ENCODE measurements at regions not wholly inside any gene's neighbourhood (a gene's known extent, or its start where the extent isn't known, plus 50 kb on each side); places are given as distances from the start of the nearest gene placed in this dataset.

- ATAC-seq (no peak), DNase-seq (no peak)
These were observed 2309.8 kb upstream of the WWC1 start for GRCh38 chr5:165981671-165982070.

- ATAC-seq: no peak
- DNase-seq: no peak
These were observed 2295.1 kb upstream of the WWC1 start for GRCh38 chr5:165996201-165996875.

DNA sequence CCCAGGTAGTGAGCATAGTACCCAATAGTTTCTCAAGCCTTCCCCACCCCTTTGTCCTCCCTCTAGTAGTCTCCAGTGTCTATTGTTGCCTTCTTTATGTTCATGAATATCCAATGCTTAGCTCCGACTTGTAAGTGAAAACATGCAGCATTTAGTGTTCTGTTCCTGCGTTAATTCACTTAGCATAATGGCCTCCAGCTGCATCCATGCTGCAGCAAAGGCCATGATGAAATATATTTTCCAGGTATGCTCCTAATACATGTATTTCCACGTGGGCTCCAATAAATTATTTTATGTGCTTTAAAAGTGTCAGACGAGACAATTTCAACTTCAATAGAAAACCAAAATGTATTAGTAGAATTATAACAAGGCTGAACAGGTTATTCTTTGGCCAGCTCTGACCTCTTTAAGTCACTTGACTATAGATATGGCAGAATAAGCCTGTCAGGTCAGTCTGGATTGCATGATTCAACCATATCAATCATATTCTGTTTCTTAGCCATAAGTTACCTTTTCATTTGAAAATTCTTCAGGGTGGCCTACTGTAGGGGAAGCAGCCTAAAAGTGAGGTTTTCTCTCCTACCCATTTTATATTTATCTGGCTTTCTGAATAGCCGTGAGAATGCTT lies 2291.6 kb upstream of the WWC1 start:
- no peak for ATAC-seq
- no peak for DNase-seq

DNA sequence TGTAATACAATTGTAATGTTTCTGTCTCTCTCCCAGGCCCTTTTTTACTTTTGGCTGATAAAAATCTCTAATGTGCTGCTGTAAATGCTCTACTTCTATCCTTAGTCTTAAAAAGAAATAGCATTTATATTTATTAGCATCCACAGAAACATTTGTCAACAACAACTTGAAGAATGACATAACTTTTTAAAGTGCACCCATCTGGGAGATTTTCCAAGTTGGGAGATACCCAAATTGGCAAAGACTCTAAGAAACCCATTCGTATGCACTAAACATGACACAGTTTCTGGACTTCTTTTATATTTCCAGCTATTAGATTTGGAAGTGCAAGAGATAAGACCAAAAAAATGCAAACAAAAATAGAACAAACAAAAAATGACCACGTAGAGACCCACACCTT lies 2287.4 kb upstream of the WWC1 start:
- ATAC-seq (no peak), DNase-seq (no peak)

GRCh38 chr5:166013415-166013814 lies 2278.0 kb upstream of the WWC1 start:
- no peak for ATAC-seq
- no peak for DNase-seq

- ATAC-seq (no peak), DNase-seq (no peak)
These were observed 2277.2 kb upstream of the WWC1 start for GRCh38 chr5:166014256-166014655.

GRCh38 chr5:166018716-166019115 lies 2272.7 kb upstream of the WWC1 start:
- ATAC-seq (no peak), DNase-seq (no peak)

GRCh38 chr5:166022065-166022464 lies 2269.4 kb upstream of the WWC1 start:
- DNase-seq: no peak
- no peak for ATAC-seq

- no peak for ATAC-seq
- no peak for DNase-seq
These were observed 2266.5 kb upstream of the WWC1 start for GRCh38 chr5:166024970-166025369.

DNA sequence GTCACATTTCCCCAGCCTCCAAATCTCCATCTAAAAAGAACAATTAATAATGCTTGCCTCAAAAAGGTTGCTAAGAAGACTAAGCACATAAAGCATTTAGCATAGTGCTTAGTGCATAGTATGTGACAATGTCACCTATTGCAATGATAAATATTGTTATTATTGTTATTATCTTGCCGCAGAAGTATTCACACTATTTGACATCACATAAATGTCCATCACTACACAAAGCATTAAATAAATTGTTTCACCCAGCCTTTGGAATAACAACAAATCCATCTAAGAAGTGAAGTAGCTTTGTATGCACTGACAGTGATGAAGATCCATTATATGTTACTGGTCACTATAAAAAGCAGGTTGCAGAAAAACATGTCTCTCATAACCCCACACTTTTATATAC lies 2263.9 kb upstream of the WWC1 start:
- DNase-seq (no peak), ATAC-seq (no peak)

GRCh38 chr5:166031926-166032325 lies 2259.5 kb upstream of the WWC1 start:
- ATAC-seq: no peak
- no peak for DNase-seq

DNA sequence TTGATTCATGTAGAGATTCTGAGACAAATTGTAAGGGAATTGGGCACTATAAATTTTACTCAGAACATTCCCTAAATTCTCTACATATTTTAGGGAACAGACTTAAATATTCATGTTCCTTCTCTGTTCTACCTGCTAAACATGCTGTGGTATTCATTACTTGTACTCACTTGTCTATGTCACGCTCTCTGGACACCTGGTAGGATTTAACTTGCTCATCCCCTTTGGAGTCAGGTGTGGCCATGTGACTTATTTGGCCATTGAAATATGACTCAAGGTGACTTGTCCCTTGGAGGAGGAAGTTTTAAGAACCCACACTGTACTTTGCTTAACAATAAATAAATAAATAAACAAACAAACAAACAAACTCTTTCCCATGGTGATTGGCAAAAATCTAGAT lies 2258.8 kb upstream of the WWC1 start:
- DNase-seq (no peak), ATAC-seq (no peak)

DNA sequence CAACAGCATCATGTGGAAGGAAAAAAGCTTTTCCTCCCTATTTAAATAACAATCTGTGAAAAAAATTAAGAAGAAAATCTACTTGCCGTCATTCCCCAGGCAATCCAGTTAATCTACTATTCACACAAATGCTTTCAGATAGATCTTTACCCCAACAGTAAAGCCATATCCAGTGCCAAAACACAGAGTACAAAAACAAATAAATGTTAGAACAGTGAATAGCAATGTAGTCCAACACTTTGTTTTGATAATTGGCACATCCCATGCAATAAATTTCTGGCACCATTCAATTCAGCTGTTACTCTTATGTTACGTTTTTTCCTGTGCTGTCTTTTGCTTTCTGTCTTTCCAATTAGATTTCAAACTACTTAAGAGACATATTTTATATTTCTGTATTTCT lies 2245.5 kb upstream of the WWC1 start:
- no peak for ATAC-seq

DNA sequence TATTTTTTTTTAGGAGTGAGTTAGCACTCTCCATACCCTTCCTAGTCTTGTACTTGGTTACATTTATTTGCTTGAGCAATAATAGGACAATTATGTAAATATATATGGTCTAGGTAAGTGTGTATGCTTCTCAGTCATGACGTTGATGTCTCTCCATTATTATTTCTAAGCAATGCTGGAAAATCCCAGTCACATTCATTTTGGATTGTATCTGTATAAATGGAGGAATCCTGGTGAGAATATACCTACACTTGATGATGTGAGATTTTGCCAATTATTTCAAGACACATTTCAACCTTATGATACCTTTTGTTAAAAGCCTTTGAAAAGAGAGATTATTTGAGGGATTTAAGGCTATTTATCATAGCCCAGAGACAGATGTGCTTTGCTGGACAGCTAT lies 2244.5 kb upstream of the WWC1 start:
- DNase-seq: no peak
- ATAC-seq: no peak

More for the DNA sequence above, 2245.5 kb upstream of the WWC1 start:
- no peak for DNase-seq

DNA sequence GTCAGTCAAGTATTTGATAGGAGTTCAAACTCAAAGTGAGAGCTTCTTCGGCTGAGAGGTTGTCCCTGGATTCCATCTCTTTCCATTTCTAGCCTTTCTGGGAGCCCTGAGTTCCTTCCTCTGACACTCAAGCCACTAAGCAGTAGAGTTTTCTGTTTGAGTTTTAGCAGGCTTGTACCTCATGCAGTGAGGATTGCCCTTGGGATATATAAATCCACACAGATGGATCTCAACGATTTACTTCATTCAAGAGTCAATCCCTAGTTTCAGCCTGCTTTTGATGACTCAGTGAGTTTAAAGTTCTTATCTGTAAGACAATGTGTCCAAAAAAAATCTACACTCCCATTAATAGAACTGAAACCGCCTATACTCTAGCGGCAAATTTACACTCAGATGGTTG lies 2240.9 kb upstream of the WWC1 start:
- no peak for DNase-seq
- ATAC-seq: no peak

DNA sequence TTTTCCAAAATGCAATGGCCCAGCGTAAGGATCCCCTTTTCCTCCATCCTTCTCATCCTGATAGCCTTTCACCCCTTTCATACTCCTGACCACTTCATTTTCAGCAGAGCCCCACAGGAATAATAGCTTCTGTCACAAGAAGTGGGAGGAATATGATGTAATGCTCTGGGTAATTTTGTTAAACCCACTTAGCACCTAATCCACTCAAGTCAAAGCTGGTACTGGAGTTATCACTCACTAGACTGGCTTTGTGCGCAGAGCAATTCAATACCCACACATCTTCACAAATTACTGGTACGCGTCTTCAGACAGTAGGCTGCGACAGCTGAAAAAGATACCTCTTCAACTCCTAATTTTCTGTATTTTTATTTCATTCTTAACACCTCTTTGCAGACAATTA lies 2232.8 kb upstream of the WWC1 start:
- ATAC-seq (no peak), DNase-seq (no peak)

- no peak for DNase-seq
- ATAC-seq: no peak
These were observed 2229.4 kb upstream of the WWC1 start for GRCh38 chr5:166062094-166062493.

- DNase-seq (no peak), ATAC-seq (no peak)
These were observed 2228.7 kb upstream of the WWC1 start for GRCh38 chr5:166062719-166063118.

- no peak for DNase-seq
- ATAC-seq: no peak
These were observed 2228.2 kb upstream of the WWC1 start for GRCh38 chr5:166063261-166063660.

GRCh38 chr5:166068547-166069335 lies 2222.7 kb upstream of the WWC1 start:
- DNase-seq: no peak
- no peak for ATAC-seq

DNA sequence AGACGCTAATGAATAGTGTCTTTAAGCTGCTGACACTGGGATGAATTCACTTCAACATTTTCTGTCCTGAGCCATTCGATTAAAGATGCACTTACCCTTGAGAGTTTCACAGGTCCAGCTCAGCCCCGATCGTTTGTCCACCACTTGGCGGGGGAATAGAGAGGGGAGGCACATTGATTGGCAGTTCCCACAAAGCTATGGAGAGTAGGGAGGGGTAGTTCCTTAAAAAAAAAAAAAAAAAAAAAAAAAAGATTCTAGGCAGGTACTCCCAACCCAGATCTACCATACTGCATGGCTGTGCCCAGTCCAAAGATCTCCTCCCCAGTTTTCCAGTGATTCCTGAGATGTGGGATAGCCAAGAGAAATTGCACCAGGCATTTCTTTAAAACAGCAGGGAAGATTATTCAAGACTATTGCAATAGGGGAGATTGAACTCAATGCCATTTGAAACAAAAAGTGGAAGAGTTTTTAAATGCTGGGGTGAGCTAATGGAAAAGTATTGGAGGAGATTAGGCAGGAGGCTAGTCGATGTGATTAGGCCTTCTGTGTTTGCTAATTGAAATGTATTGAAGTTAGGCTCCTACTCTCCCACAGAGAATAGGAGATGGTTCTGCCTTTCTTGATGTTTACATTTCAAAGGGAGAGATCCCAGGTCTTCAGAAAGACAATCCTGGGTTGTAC lies 2217.4 kb upstream of the WWC1 start:
- no peak for ATAC-seq

GRCh38 chr5:166074582-166075481 lies 2216.6 kb upstream of the WWC1 start:
- ATAC-seq (no peak), DNase-seq (no peak)

More for the DNA sequence above, 2217.4 kb upstream of the WWC1 start:
- DNase-seq: no peak
